Hypothalamus (tissue), 51 donors: ENCODE measurements at regions not wholly inside any gene's neighbourhood (a gene's known extent, or its start where the extent isn't known, plus 50 kb on each side); places are given as distances from the start of the nearest gene placed in this dataset.

Source experiments
- DNase-seq, 51 donors: peaks; one replicate each; lab custom pipeline; 2025; lab: John Stamatoyannopoulos, UW

DNA sequence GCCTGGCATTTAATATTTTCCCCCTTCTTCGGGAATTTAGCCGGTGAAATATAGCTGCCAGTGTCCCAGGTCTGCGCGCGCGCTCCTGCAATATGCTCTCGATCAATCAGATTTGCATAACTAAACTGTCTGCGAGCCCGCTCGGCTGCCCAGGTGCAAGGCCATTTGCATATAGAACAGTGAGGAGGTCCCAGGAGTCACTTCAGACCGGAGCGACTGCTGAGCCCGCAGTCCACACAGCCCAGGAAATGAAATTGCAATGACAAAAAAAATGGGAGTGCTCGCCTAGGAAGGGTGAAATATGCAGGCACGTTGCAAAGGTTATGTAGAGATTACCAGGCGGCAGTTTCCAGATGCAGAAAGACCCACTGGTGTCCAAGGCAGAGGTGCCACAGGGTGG lies 228.5 kb downstream of the VRK1 start:
- no peak for DNase-seq

- DNase-seq: no peak
These were observed 230.2 kb downstream of the VRK1 start for GRCh38 chr14:97027256-97027999.

DNA sequence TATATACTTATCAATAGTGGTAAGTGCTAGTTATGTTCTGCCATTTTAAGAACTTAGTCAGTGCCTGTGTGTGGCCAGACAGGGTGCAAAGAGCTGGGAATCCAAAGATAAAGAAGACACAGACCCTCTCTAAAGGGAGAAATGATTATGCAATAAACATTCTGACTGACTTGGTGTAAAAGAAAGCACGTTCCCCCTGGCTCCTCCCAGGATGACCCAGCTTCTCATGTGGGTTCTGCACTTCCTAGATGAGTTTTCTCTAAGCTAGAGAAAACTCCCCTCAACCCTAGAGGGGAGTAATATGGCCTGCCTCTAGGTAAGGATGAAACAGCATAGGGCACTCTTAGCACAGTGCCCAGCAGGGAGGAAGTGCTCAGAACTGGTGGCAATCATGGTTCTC lies 231.2 kb downstream of the VRK1 start:
- no peak for DNase-seq

DNA sequence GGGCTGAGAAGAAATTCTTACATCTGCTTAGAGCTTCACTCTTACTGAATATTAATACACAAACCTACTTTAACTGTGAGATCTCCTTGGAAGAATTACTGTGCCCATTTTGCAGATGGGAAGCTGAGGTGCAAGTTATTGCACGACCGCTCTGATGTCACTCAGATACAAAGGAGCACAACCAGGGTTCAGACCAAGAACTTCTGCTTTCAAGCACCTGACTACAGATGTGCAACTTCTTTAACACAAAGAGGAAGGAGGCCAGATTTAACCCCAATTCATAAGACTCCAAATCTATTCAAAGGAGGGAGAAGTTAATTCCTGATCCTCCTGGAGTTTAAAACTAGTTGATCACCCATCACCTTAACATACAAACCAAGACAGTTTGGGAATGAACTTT lies 232.6 kb downstream of the VRK1 start:
- DNase-seq: no peak

DNA sequence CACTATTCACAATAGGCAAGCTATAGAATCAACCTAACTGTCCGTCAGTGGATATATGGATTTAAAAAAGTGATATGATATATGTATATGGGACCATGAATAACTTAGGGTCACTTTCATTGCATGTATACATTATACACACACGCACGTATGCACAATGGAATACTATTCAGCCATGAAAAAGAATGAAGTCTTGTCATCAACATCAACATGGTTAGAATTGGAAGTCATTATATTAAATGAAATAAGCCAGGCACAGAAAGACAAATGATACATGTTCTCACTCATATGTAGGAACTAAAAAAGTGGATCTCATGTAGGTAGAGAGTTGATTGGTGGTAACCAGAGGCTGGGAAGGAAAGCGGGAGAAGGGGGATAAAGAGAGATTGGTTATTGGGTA lies 234.3 kb downstream of the VRK1 start:
- DNase-seq: no peak

DNA sequence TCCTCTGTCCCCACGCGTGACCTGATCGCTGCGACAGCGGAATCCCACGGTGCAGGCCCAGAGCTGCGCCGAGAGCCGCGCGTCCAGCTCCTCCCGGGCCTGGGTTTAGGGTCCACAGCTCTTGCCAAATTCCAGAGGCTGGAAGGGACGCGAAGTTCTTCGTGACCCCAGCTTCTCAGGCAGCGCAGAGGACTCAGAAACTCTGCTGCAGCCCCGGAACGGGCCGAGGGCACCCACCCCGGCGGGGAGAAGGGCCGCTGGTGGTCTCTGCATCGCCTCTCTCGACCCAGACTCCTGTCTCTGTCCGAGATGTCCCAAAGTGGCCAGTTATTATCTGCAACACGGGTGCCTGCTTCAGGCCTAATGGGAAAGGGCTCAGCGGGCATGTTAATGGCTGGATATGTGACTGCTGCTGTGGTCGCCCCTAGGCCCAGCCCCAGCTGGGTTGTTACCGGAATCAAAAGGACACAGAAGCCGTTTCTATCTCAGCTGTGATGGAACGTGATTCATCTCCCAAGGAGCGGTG lies 236.4 kb downstream of the VRK1 start:
- DNase-seq: peak in 1 of 51 donors; percentile 9

DNA sequence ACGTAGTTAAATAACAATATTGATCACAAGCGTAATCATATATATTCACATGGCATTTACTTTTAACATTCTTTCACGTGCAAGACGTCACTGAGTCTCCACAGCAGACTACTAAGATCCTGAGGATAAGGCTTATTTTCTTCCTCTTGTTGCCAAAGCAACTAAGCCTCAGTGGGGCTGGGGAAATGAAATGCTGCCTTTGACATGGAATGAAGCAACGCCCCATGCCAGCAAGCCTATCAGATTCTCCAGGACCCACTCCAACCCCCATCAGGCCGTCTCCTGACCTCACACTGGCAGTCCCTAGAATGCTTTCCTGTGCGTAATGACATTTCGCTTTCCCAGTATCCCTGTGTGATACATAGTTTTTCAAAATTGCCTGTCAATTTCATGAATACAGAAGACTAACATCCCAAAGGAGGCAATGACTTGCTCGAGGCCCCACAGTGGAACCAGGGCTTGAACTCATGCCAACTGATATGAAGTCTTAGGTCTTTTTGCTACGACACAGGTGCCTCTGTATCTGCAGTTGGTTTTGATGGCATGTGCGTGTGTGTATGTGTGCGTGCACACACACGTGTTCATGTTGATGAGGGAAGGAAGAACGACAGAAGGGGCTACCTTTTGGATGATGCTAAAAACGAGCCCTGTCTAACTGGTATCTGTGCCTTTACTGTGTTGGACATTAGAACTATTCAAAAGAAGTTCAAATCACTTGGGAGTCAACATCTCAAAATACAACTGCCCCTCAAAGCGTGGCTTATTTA lies 239.1 kb downstream of the VRK1 start:
- no peak for DNase-seq

- no peak for DNase-seq
These were observed 242.7 kb downstream of the VRK1 start for GRCh38 chr14:97039717-97040363.

GRCh38 chr14:97046967-97047366 lies 249.8 kb downstream of the VRK1 start:
- DNase-seq: no peak

DNA sequence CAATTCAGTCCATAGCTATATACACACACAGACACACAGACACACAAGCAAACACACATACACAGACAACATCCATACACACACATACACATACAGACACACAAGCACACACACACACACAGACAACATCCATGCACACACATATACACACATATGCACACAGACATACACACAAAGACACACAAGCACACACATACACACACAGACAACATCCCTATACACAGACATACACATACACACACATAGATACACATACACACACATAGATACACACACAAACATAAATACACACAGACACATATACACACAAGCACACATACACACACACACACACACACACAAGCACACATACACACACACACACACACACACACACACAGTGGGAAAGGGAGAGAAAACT lies 254.8 kb downstream of the VRK1 start:
- DNase-seq: no peak

DNA sequence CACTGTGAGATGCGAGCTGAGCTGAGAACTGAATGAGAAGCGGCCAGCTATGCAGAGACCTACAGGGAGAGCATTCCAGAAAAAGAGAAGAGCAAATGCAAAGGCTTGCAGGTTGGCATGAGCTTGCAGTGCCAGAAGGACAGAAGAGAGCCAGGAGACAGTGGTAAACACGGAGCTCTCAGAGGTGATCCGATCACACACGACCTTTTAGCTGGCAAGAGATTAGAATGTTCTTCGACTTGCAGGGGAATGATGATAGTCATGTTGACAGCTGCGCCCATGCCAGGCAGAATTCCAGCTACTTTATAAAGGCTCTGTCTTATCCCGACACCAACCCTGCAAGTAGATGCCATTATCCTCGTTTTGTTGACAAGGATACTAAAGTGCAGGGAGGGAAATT lies 256.8 kb downstream of the VRK1 start:
- DNase-seq: no peak

DNA sequence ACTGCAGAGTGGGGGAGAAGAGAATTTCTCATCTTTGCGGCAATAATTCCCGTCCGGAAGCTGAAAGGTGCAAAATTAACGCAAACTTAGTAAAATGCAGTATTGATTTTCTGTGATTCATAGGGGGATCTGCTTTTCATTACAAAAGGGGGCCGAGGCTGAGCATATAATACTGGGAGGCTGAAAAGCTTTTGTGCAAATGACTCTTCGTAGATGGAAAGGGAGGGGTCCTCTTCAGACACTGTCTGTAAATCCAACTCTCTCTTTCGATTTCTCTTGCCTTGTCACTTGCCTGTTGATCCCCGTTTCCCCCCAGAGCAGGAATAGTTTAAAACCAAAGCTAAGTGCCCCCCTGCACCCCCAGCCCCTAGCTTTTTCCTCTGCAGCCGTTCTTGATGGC lies 258.2 kb downstream of the VRK1 start:
- DNase-seq: no peak

- no peak for DNase-seq
These were observed 258.9 kb downstream of the VRK1 start for GRCh38 chr14:97056086-97056485.

DNA sequence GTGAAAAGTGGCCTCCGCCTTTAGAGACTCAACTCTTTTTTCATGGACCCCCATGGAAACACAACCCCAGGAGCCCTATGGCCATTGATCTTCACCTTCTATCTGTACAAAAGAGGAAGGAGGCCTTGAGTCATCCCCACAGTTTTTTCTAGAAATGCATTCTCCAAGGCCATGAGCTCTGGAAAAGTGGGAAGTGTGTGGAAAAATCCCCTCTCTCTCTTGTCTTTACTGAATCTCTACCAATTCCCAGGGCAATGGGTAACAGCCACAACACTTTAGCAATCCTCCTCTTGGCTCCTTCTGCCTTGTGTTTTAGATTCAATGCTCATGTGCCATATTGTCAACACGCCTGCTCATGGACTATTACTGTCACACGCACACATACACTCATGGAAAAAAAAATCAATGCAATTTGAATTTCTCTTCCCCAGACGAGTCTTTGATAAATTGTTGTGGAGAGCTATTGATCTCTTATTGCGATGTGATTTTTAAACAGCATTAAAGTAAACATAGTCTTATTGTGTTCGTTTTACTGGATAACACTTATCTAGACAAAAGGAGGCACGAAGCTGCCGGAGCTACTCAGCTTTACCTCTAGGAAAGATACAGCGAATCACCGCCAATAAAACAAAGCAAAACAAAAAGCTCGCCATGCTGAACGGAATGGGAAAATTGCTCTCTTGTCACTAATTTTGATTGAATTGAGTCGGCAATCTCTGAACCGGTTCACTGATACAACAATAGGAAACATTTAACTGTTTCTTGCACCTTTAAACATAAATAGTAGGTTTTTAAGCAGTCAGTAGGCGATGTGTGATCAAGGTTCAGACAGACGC lies 260.3 kb downstream of the VRK1 start:
- no peak for DNase-seq

DNA sequence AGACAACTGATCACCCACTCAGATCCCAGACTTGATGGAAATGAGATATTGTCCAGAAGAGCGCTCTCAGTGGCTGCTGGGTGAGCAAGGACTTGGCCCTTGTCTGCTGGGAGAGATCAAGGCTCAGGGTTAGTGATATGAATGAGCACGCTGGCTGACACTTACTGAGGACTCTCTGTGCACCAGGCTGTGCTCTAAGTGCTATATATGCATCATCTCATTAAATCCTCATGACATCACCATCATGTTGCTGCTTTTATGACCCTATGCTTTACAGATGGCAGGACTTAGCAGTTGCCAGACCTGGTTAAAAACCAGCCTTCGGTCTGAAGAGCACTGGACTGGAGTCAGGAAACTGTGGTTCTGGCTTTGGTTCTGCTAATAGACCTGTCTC lies 260.9 kb downstream of the VRK1 start:
- DNase-seq: no peak

DNA sequence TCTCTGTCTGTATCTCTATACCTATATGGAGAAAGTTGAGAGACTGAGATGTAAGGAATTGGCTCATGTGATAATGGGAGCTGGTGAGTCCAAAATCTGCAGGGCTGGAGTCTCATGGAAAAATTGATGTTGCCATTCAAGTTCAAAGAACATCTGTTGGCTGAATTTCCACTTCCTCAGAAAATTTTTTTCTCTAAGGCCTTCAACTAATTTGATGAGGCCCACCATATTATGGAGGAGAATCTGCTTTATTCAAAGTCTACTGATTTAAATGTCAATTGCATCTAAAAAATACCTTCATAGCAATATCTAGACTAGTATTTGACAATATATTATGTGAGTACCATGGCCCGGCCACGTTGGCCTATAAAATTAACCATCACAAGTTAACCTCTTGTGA lies 261.4 kb downstream of the VRK1 start:
- DNase-seq: no peak

- DNase-seq: peak in 14 of 51 donors; percentile 5 to 22 (median 10)
These were observed 264.0 kb downstream of the VRK1 start for GRCh38 chr14:97061198-97061597.

- DNase-seq: no peak
These were observed 264.5 kb downstream of the VRK1 start for GRCh38 chr14:97061714-97062113.

DNA sequence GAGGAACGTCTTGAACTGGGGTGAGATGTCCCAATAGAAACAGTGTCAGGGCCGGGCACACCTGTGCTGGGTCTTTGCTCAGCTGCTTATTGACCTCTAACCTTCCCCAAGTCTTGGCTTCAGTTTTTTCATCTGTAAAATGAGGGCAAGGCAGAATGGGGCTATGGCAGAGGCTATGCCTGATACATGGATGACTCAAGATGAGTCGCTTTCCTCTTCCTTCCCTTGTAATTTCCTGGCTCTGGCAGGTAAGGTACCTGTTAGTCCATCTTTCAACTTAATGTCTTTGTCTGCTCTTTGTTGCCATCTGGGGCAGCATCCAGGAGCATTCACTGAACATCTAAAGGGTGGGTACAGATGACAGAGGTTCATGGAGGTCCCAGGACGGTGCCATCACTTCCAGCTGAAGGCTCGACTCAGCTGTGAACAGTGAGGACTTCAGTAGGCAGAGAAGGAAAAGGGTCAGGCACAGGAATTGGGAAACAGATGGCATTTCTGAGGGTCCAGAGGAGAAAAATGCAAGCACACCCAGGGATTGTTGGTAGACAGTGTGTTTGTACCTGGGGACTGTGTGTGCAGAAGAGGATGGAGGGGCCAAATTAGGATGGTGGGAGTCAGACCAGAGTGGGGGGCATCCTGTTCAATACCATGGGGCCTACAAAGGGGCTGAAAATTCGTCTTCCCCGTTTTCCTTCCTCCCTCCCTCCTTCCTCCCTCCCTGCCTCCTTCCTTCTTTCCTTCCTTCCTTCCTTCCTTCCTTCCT lies 268.3 kb downstream of the VRK1 start:
- DNase-seq: no peak
